Stimulated activated CD4-positive, alpha-beta T cell treated with anti-CD3 and anti-CD28 coated beads, Interleukin-4, amount 100 ng/mL, for 24 hours (primary cell): ENCODE measurements at regions not wholly inside any gene's neighbourhood (a gene's known extent, or its start where the extent isn't known, plus 50 kb on each side); places are given as distances from the start of the nearest gene placed in this dataset.

ENCODE experiments used
- DNase-seq: peaks from one replicate; pipeline ENCODE4 v3.0.0-alpha.2; 2020

DNA sequence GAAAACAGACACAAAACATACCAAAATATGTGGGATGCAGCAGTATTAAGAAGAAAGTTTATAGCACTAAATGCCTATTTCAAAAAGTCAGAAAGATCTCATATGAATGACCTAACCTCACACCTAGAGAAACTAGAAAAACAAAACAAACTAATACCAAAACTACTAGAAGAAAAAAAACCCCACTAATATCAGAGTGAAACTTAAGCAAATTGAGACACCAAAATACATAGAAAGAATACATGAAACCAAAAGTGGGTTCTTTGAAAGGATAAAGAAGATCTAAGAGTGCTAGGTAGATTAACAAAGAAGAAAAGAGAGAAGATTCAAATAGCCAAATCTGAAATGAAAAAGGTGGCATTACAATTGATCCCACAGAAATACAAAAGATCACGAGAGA is 494.1 kb downstream of the SH2D4B start:
- DNase-seq = no peak

- no peak for DNase-seq
These were observed 496.7 kb downstream of the SH2D4B start for GRCh38 chr10:81034383-81034782.

DNA sequence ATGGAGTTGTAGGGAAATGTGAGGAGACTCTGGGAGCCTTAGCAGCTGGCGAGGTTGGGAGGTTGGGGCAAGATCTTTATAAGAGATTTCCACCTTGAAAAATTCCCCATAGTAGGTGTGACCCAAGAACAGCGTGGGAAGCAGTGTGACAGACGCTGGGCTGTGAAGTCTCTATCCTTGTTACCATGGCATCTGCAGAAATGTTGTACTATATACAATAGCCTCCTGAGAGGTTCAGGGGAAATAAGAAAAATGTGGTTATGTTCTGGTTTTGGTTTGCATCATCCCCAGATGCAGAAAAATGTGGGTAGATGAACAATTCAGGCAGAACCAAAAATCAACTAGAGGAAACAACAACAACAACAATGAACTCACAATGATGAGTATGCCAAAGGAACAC is 498.6 kb downstream of the SH2D4B start:
- DNase-seq = no peak

- DNase-seq = no peak
These were observed 502.3 kb downstream of the SH2D4B start for GRCh38 chr10:81040031-81040430.

DNA sequence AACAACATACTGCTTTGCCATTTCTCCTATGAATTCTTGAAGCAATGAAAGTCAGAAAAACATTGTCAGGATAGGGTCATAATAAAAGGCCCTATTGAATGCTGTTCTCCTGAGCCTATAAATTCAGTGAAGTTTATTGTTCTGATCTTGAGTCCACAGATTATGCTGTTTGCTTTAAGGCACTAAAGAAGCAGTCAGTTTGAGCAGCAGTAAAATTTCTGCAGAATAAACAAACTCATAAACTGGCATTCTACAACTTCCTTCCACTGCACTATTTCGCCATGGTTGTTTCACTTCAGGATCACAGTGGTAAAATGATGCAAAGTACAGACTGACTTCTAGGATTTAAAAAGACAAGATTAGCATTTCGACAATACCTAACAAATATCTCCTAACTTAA is 503.2 kb downstream of the SH2D4B start:
- DNase-seq = no peak

DNA sequence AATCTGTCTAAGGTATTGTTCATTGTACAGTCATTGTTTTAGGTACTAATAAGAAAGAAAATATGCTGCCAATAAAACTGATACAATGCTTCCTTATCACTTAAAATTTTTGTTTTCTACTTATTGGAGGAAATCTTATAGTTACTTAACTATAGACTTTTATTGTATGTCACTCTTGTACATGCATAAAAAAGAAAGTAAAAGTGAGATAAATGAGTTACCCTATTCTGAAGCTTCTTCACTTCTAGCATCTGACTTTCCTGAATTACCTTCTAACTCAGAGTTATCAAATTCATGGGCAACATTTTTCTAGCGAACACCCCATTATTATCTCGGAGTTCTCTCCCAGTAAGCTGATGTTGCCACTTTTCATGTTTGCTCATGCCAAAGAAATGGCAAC is 504.9 kb downstream of the SH2D4B start:
- DNase-seq = no peak

DNA sequence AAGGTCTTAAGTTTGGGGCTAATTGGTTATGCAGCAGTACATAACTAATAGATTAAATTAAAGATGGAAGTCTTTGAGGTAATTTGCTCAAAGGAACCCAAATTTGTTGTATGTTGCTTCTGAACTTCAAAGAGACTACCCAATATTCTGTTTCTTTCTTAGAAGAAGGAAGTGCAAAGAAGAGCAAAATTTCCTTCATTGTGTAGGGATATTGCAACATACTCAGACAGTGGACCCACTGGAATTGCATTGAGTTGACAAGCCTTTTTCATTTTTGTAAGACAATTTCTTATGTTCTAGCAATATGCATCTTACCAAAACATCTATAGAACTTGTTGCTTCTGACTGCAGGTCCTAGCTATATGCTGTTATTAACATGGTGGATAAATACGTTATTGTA is 527.8 kb downstream of the SH2D4B start:
- DNase-seq = no peak

GRCh38 chr10:81068460-81068859 is 530.8 kb downstream of the SH2D4B start:
- no peak for DNase-seq

DNA sequence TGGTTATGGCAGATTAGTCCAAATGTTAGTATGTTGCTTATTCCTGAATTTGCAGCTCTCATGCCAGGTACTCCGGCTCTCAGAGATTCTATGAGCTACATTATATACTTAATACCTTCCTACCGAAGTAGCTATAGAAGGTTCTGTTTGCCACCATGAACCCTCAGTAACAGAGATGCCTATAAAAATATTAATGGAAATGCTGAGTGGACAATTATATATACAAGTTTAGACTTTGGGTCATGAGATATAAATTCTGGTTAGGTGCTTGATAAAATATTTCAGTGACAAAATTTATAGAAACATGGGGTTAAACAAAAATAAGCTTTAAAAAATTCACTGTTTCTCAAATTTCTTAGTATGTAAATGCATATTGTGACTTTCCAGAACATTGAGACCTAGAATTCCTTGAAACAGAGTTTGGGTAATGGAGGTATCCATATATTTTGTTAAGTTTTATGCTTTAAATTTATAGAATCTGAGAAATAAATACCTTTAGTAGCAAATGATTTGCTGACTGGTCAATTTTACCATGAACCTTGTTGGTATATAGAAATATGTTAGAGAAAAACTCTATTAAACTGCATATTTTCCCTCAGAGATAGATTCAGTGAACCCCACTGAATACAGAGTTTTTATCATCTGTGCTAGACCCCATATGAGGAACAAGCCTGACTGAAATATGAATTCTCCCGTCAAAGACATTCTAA is 533.5 kb downstream of the SH2D4B start:
- DNase-seq = no peak

- no peak for DNase-seq
These were observed 535.5 kb downstream of the SH2D4B start for GRCh38 chr10:81073155-81073554.

DNA sequence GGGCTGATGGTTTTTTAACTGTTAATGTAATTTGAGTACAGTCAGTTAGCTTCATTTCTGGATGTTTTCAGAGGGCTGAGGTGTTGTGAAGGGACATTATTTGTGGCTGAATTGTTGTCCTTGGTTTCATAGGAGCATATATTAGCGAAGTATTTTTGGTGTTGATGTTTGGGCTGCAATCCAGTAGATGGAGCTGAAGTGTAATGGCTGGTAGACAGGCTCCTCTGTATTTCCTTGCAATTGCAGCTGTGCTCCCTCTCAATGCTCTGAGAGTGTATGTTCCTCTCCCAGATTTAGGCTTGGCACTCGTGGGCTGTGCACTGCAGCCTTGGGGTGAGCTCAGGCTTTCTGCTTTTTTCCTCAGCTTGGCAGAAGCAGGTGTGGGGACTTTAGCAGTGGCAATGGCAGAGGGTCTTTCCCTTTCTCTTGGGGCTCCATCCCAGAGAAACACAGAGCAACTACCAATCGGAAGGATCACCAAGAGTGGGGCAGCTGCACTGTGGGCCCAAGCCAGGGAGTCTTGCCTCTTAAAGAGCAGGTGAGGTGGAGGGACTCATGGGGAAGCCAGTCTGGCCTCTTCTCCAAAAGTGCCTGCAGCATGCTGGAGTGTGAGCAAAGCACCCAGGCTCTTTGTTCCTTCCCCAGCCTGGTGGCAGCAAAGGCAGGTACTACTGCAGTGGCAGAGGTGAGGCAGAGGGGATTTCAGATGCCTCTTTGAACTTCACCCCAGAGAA is 544.4 kb downstream of the SH2D4B start:
- no peak for DNase-seq

DNA sequence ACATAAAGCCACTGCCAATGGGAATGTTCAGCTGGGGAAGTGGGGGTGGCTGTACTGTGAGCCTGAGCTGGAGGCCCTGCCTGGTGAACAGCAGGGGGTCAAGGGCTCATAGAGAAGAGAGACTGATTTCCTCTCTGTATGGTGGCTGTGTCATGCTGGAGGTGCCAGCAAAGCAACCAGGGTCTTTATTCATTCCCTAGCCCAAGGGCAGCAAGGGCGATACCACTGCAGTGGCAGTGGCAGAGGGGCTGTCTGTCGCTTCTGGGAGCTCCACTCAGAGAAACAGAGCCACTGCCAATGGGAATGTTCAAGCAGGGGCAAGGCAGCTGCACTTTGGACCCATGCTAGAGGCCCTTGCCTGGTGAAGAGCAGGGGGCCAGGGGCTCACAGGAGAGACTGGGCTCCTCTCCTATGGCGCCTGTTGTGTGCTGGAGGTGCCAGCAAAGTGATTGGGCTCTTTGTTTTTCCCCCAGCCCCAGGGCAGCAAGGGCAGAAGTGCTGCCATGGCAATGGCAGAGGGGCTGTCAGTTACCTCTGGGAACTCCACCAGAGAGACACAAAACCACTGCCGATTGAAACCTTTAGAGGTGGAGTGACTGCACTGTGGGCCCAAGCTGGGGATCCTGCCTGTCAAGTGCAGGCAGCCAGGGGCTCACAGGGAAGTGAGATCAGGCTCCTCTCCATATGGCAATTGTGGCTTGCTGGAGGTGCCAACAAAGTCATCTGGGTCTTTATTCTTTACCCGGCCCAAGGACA is 545.1 kb downstream of the SH2D4B start:
- DNase-seq = no peak

DNA sequence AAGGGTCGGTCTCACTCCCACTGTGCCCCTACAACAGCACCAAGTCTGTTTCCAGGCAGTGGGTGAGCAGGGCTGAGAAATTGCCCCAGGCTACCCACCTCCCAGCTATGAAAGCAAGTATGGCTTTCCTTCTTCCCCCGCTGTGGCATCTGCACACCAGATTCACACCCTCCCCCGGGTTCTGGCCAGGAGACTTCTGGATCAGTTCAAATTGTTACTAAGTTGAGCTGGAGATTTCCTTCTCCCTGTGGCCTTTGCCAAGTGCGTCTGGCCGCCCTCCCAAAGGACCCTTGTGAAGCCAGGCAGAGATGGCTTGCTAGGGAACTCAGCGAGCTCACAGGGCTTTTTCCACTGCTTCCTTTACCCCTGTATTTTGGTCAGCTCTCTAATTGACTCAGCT is 555.4 kb downstream of the SH2D4B start:
- no peak for DNase-seq

DNA sequence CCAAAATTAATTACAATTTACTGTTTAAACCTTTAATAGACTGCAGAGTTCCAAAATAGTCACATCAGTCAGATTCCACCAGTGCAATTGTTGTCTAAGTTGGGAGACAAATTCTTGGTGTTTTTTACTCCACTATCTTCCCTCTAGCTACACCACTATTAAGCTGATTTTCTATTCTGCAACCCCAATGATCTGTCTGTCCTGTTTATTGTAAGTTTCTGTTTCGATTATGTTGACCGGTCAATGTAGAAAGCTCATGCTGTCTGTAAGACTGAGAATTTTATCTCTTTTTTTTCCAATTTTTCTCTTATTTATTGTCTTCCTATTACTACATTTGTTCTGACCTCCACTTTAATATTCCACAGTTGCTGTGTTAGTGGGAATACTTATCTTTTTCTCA is 557.5 kb downstream of the SH2D4B start:
- DNase-seq = no peak

- no peak for DNase-seq
These were observed 558.9 kb downstream of the SH2D4B start for GRCh38 chr10:81096558-81096957.

GRCh38 chr10:81101062-81101461 is 563.4 kb downstream of the SH2D4B start:
- no peak for DNase-seq

GRCh38 chr10:81104494-81104893 is 566.8 kb downstream of the SH2D4B start:
- DNase-seq = no peak

DNA sequence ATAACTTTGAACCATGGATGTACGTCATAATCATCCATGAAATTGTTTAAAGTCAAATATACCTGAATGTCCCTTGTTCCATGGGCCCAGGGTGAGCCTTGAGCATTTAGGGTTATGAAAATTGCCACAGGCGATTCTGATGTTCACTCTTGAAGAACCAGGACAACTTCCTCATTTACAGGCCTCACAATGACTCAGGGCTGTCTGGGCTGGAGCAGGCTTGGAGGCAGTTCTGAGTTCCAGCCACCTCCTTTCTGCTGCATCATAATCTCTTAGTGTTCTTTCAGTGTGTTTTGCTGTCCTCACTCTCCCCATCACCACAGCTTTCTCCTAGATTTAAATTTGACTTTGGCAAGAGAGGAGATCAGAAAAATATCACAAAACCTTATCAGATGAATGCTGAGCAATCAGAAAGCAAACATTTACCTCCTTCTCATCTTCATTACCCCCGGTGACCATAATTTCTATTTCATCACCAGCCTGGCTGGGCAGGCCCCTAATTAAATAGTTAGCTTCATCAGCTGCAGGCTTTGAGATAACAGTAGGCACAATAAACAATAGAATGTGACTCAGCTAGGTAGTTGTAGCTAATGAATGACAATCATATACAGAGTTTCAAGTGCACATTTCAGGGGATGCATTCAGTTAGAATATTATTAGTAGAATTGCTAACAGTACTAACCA is 571.0 kb downstream of the SH2D4B start:
- no peak for DNase-seq

- no peak for DNase-seq
These were observed 571.6 kb downstream of the SH2D4B start for GRCh38 chr10:81109200-81109752.

DNA sequence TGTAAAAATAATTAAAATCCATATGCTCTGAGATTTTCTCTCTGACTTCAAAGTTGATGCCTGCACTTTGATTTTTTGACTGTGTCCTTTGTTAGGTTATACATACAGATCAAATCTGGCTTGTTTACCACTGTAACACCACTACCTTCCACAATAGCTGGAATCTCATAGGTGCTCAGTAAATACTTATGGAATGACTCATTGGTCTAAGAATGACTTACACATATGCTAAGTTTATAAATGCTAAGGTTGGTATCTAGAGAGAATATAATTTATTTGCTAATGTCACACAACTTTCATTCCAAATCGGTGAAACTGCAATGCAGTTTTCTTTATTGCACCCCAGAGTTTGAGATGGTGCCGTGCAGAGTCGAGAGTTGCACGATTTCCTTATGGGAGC is 578.5 kb downstream of the SH2D4B start:
- DNase-seq = no peak

GRCh38 chr10:81116990-81117389 is 579.3 kb downstream of the SH2D4B start:
- DNase-seq = no peak

GRCh38 chr10:81127931-81128330 is 590.2 kb downstream of the SH2D4B start:
- DNase-seq = no peak

- DNase-seq = no peak
These were observed 592.3 kb downstream of the SH2D4B start for GRCh38 chr10:81130014-81130413.
